Mucosa of descending colon (tissue), 3 donors: ENCODE measurements at regions not wholly inside any gene's neighbourhood (a gene's known extent, or its start where the extent isn't known, plus 50 kb on each side); places are given as distances from the start of the nearest gene placed in this dataset.

Experiments
- ATAC-seq: fragments of 200-7000 bp; cut with Tn5 transposase; one replicate; pipeline ENCODE4 v1.9.1; 2020; ENCODE audit warnings: mild to moderate bottlenecking, moderate library complexity
- DNase-seq, 3 donors: peaks; one replicate each; pipeline ENCODE4 v3.0.0-alpha.2; 2020
- H3K36me3 ChIP-seq: fragments of 200-600 bp; one replicate; pipeline ENCODE4 v1.8.0; 2021; ENCODE audit warnings: low read depth, mild to moderate bottlenecking
- H3K4me1 ChIP-seq: fragments of 200-600 bp; one replicate; pipeline ENCODE4 v1.8.0; 2021; ENCODE audit warnings: low read depth, mild to moderate bottlenecking
- H3K4me3 ChIP-seq: fragments of 200-600 bp; one replicate; pipeline ENCODE4 v1.8.0; 2021; ENCODE audit warnings: mild to moderate bottlenecking
- H3K9me3 ChIP-seq: fragments of 200-600 bp; one replicate; pipeline ENCODE4 v1.8.0; 2021; ENCODE audit warnings: mild to moderate bottlenecking
- intact Hi-C, 2 donors: fragments of 100-400 bp; cut with DNase I in 1 of 2; cut with micrococcal nuclease in 1 of 2; formaldehyde crosslinking; loops; one replicate each; pipeline versions ENCODE4 v1.11.0 to v1.11.1; 2022; cut with DNase I, micrococcal nuclease
- TF ChIP-seq, protein P1 (sequence below): fragments of 200-600 bp; IDR thresholded peaks from one replicate; pipeline ENCODE4 v1.8.0; 2022; ENCODE audit warnings: antibody characterized with exemption, mild to moderate bottlenecking
- donor health status: DM: no; HTN: no; CAD: no; lungs with moderate emphysema.
- donor health status: DM: no; HTN: no; CAD: no.
- donor health status: DM: no; HTN: yes; CAD: no.

DNA sequence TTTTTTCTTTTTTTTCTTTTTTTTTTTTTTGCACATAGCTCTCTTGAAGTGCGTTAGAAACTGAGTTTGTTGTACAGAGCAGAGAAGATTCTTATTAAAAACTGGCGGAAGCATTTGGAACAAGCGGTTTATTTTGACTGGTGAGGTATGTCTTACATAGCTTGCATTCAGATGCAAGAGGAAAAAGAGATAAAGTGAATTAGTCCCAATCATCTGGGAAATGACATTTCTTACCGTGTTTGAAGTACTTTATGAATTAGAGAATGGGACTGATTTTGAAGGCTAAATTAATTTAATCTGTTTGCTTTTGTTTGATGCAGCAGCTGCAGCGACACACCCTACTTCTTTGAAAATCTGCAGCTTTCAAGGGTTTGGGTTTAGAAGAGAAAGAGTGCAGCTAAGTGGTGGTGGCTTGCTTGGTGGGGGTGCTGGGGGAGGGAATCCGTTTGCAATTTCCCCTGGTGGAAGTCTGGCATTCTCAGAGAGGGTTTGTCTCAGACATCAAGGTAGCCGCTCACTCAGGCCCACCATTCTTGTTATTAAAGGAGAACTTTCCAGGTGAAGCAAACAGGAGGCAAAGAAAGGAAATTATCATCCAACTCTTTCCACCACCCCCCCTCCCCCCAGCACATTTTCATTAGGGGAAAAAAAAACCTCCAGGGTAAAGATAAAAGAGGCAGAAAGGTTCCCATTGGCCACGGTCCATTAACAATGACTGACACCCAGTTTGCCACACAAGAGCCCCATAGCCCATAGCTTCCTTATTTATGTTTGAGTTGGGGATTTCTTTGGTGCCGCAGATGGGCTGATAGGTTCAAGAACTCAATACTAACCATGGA is 231.7 kb downstream of the SKIDA1 start:
- TF ChIP-seq, protein P1, sequence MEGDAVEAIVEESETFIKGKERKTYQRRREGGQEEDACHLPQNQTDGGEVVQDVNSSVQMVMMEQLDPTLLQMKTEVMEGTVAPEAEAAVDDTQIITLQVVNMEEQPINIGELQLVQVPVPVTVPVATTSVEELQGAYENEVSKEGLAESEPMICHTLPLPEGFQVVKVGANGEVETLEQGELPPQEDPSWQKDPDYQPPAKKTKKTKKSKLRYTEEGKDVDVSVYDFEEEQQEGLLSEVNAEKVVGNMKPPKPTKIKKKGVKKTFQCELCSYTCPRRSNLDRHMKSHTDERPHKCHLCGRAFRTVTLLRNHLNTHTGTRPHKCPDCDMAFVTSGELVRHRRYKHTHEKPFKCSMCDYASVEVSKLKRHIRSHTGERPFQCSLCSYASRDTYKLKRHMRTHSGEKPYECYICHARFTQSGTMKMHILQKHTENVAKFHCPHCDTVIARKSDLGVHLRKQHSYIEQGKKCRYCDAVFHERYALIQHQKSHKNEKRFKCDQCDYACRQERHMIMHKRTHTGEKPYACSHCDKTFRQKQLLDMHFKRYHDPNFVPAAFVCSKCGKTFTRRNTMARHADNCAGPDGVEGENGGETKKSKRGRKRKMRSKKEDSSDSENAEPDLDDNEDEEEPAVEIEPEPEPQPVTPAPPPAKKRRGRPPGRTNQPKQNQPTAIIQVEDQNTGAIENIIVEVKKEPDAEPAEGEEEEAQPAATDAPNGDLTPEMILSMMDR = no peak
- intact Hi-C loops = no loop called here
- Histone ChIP-seq H3K9me3 (no peaks in the 10 kb centered on the region), H3K4me3 (no peak overlapping the region), H3K4me1 (no peaks in the 10 kb centered on the region), H3K36me3 (no peaks in the 10 kb centered on the region)
- no peak for DNase-seq
- ATAC-seq = no peak

DNA sequence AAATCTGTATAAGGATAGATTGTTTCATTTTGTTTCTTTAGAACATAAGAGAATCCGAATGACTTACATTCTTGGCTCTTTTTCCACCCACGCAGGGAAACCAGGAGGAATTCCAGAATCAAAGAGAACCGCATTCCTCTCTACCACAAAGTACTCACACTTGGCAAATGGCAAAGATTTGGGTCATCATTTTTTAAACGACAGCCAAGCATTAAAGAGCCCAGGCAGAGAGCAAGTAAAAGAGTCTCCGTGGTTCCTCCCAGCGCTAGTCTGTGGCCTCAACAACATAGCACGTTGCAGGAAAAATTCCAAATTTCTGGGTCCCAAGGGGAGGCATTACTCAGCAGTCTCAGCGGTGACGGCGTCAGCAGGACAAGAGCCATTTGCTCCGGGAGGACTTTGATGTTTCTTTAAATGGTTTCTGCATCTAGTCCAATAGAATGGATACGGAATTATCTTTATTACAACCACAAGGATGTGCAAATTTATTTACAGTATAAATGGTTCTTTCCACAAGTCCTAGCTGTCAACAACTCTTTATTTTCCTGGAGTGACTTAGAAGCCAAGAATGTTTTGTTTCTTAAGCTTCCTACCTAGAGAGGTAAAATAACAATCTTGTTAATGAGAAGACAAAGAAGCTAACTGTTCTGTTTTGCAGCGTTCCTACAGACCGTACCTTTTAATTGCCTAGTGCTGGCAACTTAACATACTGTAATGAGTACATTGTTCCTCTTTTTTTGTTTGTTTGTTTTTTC is 232.5 kb downstream of the SKIDA1 start:
- ATAC-seq (peak; percentile 24), DNase-seq (peak in 1 of 3 donors; percentile 35)
- Histone ChIP-seq H3K36me3 (no peaks in the 10 kb centered on the region), H3K4me3 (no peak overlapping the region), H3K4me1 (no peaks in the 10 kb centered on the region), H3K9me3 (no peaks in the 10 kb centered on the region)
- intact Hi-C loops = no loop called here
- TF ChIP-seq, protein P1 = no peak

DNA sequence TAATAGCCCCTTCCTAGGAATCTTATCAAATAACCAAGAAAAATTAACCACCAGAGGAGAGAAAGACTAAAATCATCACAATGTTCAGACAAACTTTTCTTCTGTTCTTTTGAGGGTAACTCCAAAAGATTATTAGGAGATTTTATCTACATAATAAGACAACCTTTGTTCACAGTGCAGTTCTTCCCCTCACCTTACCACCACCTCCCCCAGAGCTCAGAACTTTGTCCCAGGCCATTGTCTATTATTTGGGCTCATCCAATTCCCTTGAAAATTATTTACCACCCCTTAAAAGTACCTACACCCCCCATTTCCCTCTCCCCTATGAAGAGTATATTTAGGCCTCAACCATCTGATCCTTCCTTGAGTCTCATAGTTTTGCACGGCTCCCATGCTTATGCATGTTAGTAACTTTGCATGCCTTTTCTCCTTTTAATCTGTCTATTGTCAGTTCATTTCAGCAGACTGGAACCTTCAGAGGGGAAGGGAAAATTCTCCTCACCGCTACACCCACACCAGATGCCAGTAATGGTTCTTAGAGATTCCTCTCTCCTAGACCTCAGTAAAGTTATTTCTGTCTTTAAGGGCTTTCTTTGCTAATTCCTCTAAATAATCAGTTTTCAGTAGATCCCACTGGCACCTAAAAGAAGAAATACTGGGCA is 234.9 kb downstream of the SKIDA1 start:
- no peak for ATAC-seq
- H3K9me3 ChIP-seq = no peaks in the 10 kb centered on the region
- intact Hi-C loops = no loop called here

DNA sequence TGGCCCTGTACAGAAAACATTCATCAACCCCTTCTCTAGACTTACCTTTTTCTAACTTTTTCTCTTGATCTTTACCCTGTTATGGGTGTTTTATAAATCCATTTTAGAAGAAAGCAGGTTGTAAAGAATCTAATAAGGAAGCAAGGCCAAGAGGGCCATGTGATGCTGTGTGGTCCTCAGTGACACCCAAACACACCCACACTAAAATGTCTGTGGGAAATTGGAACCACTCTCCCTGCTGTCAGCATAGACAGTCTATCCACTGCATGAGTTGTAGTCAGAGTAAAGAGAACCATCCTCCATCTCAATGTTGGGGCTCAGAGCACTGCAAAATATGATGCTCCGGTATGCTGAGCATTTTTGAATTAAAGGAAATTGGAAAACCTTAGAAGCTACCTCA is 235.5 kb downstream of the SKIDA1 start:
- no peaks in the 10 kb centered on the region for H3K4me1 ChIP-seq
- H3K4me3 ChIP-seq = no peak overlapping the region
- H3K9me3 ChIP-seq = no peaks in the 10 kb centered on the region
- intact Hi-C loops = no loop called here
- ATAC-seq (no peak), DNase-seq (no peak)
- no peaks in the 10 kb centered on the region for H3K36me3 ChIP-seq
- TF ChIP-seq, protein P1 = no peak

More for the DNA sequence above, 234.9 kb downstream of the SKIDA1 start:
- no peak for DNase-seq
- TF ChIP-seq, protein P1 = no peak
- Histone ChIP-seq H3K4me1 (no peaks in the 10 kb centered on the region), H3K4me3 (no peak overlapping the region), H3K36me3 (no peaks in the 10 kb centered on the region)

DNA sequence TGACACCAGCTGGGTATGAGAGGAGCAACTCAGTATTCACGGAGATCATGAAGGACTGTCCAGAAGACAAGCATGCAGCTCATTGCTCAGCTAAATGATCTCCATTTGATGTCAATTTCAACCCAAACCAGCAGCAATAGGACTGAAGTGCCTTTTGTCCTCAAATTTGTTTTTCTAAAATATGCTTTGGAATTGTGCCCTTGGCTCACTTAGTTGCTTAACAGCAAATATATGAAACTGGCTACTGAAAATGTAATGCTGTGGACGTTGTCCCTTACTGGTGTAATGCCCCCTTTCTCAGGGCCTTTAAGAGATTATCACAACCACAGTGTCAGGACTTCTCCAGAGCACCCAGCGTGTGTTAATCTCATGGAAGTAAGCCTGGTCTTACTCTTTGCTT is 236.2 kb downstream of the SKIDA1 start:
- Histone ChIP-seq H3K9me3 (no peaks in the 10 kb centered on the region), H3K4me3 (no peak overlapping the region), H3K36me3 (no peaks in the 10 kb centered on the region), H3K4me1 (no peaks in the 10 kb centered on the region)
- intact Hi-C loops = no loop called here
- DNase-seq (no peak), ATAC-seq (no peak)
- TF ChIP-seq, protein P1 = no peak
